ENCODE measurements at regions not wholly inside any gene's neighbourhood (a gene's known extent, or its start where the extent isn't known, plus 50 kb on each side); places are given as distances from the start of the nearest gene placed in this dataset.

- TF ChIP-seq EP300 (IDR thresholded peaks at IDR 0.05; ENCODE audit: borderline replicate concordance) (no peak), NFIC (IDR thresholded peaks at IDR 0.05) (no peak), CREB1 (IDR thresholded peaks at IDR 0.05; ENCODE audit: low read depth) (no peak), MAX (IDR thresholded peaks at IDR 0.05) (no peak), REST (IDR thresholded peaks at IDR 0.05; ENCODE audit: low read depth) (no peak), RAD21 (IDR thresholded peaks at IDR 0.05; ENCODE audit: low read depth) (no peak), USF1 (IDR thresholded peaks at IDR 0.05) (no peak), TEAD4 (IDR thresholded peaks at IDR 0.05) (no peak), YY1 (IDR thresholded peaks at IDR 0.05; ENCODE audit: low read depth) (no peak), ZBTB7A (IDR thresholded peaks at IDR 0.05; ENCODE audit: low read depth) (no peak), CEBPB (IDR thresholded peaks at IDR 0.05) (no peak), TAF1 (IDR thresholded peaks at IDR 0.05; ENCODE audit: low read depth) (no peak), FOXM1 (IDR thresholded peaks at IDR 0.05; ENCODE audit: borderline replicate concordance, low read depth) (no peak), EGR1 (IDR thresholded peaks at IDR 0.05) (no peak)
Observed at GRCh38 chr13:62524498-62524897, 1108.8 kb upstream of the PCDH20 start.
